ENCODE measurements at regions not wholly inside any gene's neighbourhood (a gene's known extent, or its start where the extent isn't known, plus 50 kb on each side); places are given as distances from the start of the nearest gene placed in this dataset.

- Histone ChIP-seq H3K27me3 (ENCODE audit: low read depth, low read length) (no peaks in the 10 kb centered on the region), H3K9me3 (ENCODE audit: insufficient read depth, low read length) (no peaks in the 10 kb centered on the region), H3K27ac (ENCODE audit: low read length) (no peak overlapping the region), H3K9ac (ENCODE audit: low read length) (no peak overlapping the region), H4K20me1 (ENCODE audit: insufficient read depth, low read length) (no peaks in the 10 kb centered on the region), H3K4me2 (ENCODE audit: low read length) (no peak overlapping the region), H3K36me3 (replicated peaks; ENCODE audit: low read depth, low read length) (no peaks in the 10 kb centered on the region), H3K79me2 (ENCODE audit: low read length) (no peaks in the 10 kb centered on the region), H3K4me3 (ENCODE audit: low read length) (no peak overlapping the region), H2AFZ (ENCODE audit: low read depth, low read length) (0 out of 2 replicates have a peak overlapping the region, but pooled peaks have one; percentile 49), H3K4me1 (ENCODE audit: low read length) (0 out of 2 replicates have a peak, but pooled peaks cover 4% of the 10 kb centered on the region)
- no peak for TF ChIP-seq EZH2phosphoT487 (IDR thresholded peaks at IDR 0.05; ENCODE audit: low read depth)
- TF ChIP-seq, protein P1, sequence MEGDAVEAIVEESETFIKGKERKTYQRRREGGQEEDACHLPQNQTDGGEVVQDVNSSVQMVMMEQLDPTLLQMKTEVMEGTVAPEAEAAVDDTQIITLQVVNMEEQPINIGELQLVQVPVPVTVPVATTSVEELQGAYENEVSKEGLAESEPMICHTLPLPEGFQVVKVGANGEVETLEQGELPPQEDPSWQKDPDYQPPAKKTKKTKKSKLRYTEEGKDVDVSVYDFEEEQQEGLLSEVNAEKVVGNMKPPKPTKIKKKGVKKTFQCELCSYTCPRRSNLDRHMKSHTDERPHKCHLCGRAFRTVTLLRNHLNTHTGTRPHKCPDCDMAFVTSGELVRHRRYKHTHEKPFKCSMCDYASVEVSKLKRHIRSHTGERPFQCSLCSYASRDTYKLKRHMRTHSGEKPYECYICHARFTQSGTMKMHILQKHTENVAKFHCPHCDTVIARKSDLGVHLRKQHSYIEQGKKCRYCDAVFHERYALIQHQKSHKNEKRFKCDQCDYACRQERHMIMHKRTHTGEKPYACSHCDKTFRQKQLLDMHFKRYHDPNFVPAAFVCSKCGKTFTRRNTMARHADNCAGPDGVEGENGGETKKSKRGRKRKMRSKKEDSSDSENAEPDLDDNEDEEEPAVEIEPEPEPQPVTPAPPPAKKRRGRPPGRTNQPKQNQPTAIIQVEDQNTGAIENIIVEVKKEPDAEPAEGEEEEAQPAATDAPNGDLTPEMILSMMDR (IDR thresholded peaks at IDR 0.05; ENCODE audit: low read depth, low read length): no peak
These were observed 210.3 kb upstream of the PCDH9 start for GRCh38 chr13:67440236-67440975.

DNA sequence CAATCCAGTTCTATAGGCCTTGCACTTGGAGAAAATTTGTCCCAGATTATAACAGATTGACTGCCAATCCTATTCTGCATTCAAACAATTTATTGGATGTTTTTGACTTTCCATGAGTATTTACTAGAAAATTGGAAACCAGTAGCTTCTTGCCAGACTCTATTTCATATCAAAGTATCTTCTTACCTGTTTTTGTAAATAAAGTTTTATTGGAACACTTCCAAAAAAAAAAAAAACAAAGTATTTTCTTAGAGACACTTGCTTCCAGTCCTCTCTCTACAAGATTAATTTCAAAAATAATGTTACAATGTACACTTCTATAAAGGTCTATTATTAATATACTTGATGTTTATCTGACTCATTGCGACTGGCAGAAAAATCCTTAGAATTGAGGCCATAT, 209.2 kb upstream of the PCDH9 start:
- no peaks in the 10 kb centered on the region for H4K20me1 ChIP-seq (ENCODE audit: insufficient read depth, low read length)
- no peaks in the 10 kb centered on the region for H3K9me3 ChIP-seq (ENCODE audit: insufficient read depth, low read length)
- no peak for TF ChIP-seq EZH2phosphoT487 (IDR thresholded peaks at IDR 0.05; ENCODE audit: low read depth)
- TF ChIP-seq, protein P1 (IDR thresholded peaks at IDR 0.05; ENCODE audit: low read depth, low read length): no peak
- H3K4me3 ChIP-seq (ENCODE audit: low read length): no peak overlapping the region
- no peaks in the 10 kb centered on the region for H3K27me3 ChIP-seq (ENCODE audit: low read depth, low read length)
- H3K36me3 ChIP-seq (replicated peaks; ENCODE audit: low read depth, low read length): no peaks in the 10 kb centered on the region
- H3K9ac ChIP-seq (ENCODE audit: low read length): no peak overlapping the region
- H2AFZ ChIP-seq (ENCODE audit: low read depth, low read length): no peak overlapping the region
- no peaks in the 10 kb centered on the region for H3K79me2 ChIP-seq (ENCODE audit: low read length)
- no peak overlapping the region for H3K27ac ChIP-seq (ENCODE audit: low read length)
- no peak overlapping the region for H3K4me2 ChIP-seq (ENCODE audit: low read length)
- H3K4me1 ChIP-seq (ENCODE audit: low read length): 0 out of 2 replicates have a peak, but pooled peaks cover 4% of the 10 kb centered on the region

GRCh38 chr13:67438465-67438864, 208.3 kb upstream of the PCDH9 start:
- Histone ChIP-seq H3K9me3 (ENCODE audit: insufficient read depth, low read length) (no peaks in the 10 kb centered on the region), H3K27me3 (ENCODE audit: low read depth, low read length) (no peaks in the 10 kb centered on the region), H3K9ac (ENCODE audit: low read length) (no peak overlapping the region), H3K79me2 (ENCODE audit: low read length) (no peaks in the 10 kb centered on the region), H3K4me2 (ENCODE audit: low read length) (peak overlapping the region; percentile 40), H2AFZ (ENCODE audit: low read depth, low read length) (peak overlapping the region; percentile 51; the same call in 1 of the 2 replicates), H4K20me1 (ENCODE audit: insufficient read depth, low read length) (no peaks in the 10 kb centered on the region), H3K27ac (ENCODE audit: low read length) (no peak overlapping the region), H3K4me1 (ENCODE audit: low read length) (0 out of 2 replicates have a peak, but pooled peaks cover 4% of the 10 kb centered on the region), H3K4me3 (ENCODE audit: low read length) (no peak overlapping the region), H3K36me3 (replicated peaks; ENCODE audit: low read depth, low read length) (no peaks in the 10 kb centered on the region)
- TF ChIP-seq, protein P1 (IDR thresholded peaks at IDR 0.05; ENCODE audit: low read depth, low read length): peak; percentile 81
- no peak for TF ChIP-seq EZH2phosphoT487 (IDR thresholded peaks at IDR 0.05; ENCODE audit: low read depth)

- Histone ChIP-seq H3K27ac (ENCODE audit: low read length) (no peak overlapping the region), H2AFZ (ENCODE audit: low read depth, low read length) (peak overlapping the region; percentile 81; the same call in 1 of the 2 replicates), H3K27me3 (ENCODE audit: low read depth, low read length) (no peaks in the 10 kb centered on the region), H3K9me3 (ENCODE audit: insufficient read depth, low read length) (no peaks in the 10 kb centered on the region), H3K79me2 (ENCODE audit: low read length) (no peaks in the 10 kb centered on the region), H3K4me1 (ENCODE audit: low read length) (0 out of 2 replicates have a peak, but pooled peaks cover 4% of the 10 kb centered on the region), H3K4me2 (ENCODE audit: low read length) (no peak overlapping the region), H3K9ac (ENCODE audit: low read length) (no peak overlapping the region), H4K20me1 (ENCODE audit: insufficient read depth, low read length) (no peaks in the 10 kb centered on the region), H3K4me3 (ENCODE audit: low read length) (no peak overlapping the region), H3K36me3 (replicated peaks; ENCODE audit: low read depth, low read length) (no peaks in the 10 kb centered on the region)
- TF ChIP-seq, protein P1 (IDR thresholded peaks at IDR 0.05; ENCODE audit: low read depth, low read length): no peak
- TF ChIP-seq EZH2phosphoT487 (IDR thresholded peaks at IDR 0.05; ENCODE audit: low read depth): no peak
These were observed 207.1 kb upstream of the PCDH9 start for GRCh38 chr13:67437244-67437643.
